ENCODE measurements at regions not wholly inside any gene's neighbourhood (a gene's known extent, or its start where the extent isn't known, plus 50 kb on each side); places are given as distances from the start of the nearest gene placed in this dataset.

DNA sequence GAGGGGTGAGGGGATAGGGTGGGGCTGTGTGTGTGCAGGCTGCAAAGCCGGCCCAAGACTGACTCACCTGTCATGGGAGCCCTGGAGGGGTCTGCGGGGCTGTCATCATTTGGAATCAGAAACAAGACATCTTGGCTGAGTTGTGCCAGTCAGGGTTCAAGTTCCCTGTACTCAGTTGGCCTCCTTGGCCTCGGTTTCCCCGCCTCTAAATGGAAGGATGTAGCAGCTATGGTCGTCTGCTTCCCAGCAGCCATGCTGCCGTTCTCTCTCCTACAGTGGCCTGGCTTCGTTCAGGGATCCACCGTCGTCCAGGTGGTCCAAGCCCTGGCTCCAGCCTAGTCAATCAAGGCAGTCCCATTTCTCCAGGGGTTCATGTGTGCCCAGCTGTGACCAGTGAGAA, 83.6 kb upstream of the PMEPA1 start:
- H3K4me3 ChIP-seq: no peak overlapping the region
- H3K27me3 ChIP-seq: no peaks in the 10 kb centered on the region
- intact Hi-C loops (cut with DNase I): no loop called here
- no peaks in the 10 kb centered on the region for H3K9me3 ChIP-seq
- DNase-seq (ENCODE audit: extremely low spot score): no peak
- no peaks in the 10 kb centered on the region for H3K36me3 ChIP-seq
- H3K4me1 ChIP-seq: no peaks in the 10 kb centered on the region
- 98% methylated on average over 9 of the region's 9 CpGs for WGBS
- H3K27ac ChIP-seq (replicated peaks in 1 of 4): no peak overlapping the region
- TF ChIP-seq, protein P1, sequence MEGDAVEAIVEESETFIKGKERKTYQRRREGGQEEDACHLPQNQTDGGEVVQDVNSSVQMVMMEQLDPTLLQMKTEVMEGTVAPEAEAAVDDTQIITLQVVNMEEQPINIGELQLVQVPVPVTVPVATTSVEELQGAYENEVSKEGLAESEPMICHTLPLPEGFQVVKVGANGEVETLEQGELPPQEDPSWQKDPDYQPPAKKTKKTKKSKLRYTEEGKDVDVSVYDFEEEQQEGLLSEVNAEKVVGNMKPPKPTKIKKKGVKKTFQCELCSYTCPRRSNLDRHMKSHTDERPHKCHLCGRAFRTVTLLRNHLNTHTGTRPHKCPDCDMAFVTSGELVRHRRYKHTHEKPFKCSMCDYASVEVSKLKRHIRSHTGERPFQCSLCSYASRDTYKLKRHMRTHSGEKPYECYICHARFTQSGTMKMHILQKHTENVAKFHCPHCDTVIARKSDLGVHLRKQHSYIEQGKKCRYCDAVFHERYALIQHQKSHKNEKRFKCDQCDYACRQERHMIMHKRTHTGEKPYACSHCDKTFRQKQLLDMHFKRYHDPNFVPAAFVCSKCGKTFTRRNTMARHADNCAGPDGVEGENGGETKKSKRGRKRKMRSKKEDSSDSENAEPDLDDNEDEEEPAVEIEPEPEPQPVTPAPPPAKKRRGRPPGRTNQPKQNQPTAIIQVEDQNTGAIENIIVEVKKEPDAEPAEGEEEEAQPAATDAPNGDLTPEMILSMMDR (IDR thresholded peaks at IDR 0.05): no peak
- TF ChIP-seq POLR2A (IDR thresholded peaks at IDR 0.05; ENCODE audit: low read depth): no peak
- no peak for TF ChIP-seq EP300 (IDR thresholded peaks at IDR 0.05)
- no peak for TF ChIP-seq POLR2AphosphoS5 (IDR thresholded peaks at IDR 0.05)

DNA sequence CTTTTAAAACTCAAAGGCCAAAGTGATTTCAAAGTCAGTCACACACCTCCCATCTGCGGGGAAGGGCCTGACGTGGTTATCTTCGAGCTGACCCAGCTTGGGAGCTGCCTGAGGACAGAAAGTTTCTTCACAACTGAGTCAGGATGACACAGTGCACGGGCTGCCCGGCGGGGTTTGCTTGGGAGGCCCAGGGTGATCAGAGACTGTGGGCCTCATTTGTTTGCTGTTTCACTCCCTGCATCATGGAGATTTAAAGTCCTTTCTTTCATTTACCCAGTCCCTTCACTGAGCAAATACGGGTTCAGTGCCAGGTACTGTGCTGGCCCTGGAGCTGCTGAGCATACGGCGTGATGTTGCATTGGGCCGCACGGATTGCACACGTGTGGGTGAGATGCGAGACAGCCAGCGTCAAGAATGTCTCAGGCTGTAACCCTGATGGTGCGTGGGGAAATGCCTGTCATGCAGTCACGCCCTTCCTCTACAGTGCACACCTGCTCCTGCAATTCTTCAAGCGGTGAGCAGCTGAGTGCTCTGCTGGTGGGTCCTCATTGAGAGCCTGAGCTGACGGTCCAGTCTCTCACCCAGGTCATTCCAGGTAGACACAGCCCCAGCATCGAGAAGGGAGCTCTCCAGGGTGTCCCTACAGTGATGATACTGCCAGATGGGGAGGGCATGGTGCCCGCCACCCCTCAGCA, 82.7 kb upstream of the PMEPA1 start:
- 93% methylated on average over 8 of the region's 20 CpGs for WGBS
- no peak for DNase-seq (ENCODE audit: extremely low spot score)
- TF ChIP-seq POLR2A (IDR thresholded peaks at IDR 0.05; ENCODE audit: low read depth): no peak
- TF ChIP-seq POLR2AphosphoS5 (IDR thresholded peaks at IDR 0.05): no peak
- TF ChIP-seq, protein P1 (IDR thresholded peaks at IDR 0.05): no peak
- TF ChIP-seq EP300 (IDR thresholded peaks at IDR 0.05): no peak
- Histone ChIP-seq H3K9me3 (no peaks in the 10 kb centered on the region), H3K4me1 (no peaks in the 10 kb centered on the region), H3K27ac (replicated peaks in 1 of 4) (no peak overlapping the region), H3K4me3 (no peak overlapping the region), H3K27me3 (no peaks in the 10 kb centered on the region), H3K36me3 (no peaks in the 10 kb centered on the region)
- intact Hi-C loops (cut with DNase I): no loop called here

DNA sequence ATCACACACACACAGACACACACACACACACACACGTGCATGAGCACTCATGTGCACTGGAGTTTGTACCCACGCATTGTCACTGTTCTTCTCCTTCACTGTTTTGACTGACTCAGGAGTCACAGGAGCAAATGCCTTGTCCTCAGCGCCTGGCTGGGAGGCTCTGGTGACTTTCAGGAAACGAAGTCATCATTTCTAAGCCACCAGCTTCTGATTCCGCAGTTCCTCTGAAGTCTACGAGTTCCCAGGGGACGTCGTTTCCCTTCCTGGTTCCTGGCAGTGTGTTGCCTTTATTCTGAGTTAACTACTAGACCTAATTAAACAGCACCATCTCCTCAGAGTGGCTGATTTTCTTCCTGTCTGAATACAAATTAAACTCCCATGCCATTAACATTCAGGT, 82.2 kb upstream of the PMEPA1 start:
- Histone ChIP-seq H3K27ac (replicated peaks in 1 of 4) (no peak overlapping the region), H3K36me3 (no peaks in the 10 kb centered on the region), H3K27me3 (no peaks in the 10 kb centered on the region), H3K4me1 (no peaks in the 10 kb centered on the region), H3K9me3 (no peaks in the 10 kb centered on the region), H3K4me3 (no peak overlapping the region)
- DNase-seq (ENCODE audit: extremely low spot score): no peak
- TF ChIP-seq POLR2A (IDR thresholded peaks at IDR 0.05; ENCODE audit: low read depth) (no peak), EP300 (IDR thresholded peaks at IDR 0.05) (no peak), POLR2AphosphoS5 (IDR thresholded peaks at IDR 0.05) (no peak)
- TF ChIP-seq, protein P1 (IDR thresholded peaks at IDR 0.05): no peak
- WGBS: 80% methylated on average over 8 of the region's 8 CpGs
- intact Hi-C loops (cut with DNase I): no loop called here

DNA sequence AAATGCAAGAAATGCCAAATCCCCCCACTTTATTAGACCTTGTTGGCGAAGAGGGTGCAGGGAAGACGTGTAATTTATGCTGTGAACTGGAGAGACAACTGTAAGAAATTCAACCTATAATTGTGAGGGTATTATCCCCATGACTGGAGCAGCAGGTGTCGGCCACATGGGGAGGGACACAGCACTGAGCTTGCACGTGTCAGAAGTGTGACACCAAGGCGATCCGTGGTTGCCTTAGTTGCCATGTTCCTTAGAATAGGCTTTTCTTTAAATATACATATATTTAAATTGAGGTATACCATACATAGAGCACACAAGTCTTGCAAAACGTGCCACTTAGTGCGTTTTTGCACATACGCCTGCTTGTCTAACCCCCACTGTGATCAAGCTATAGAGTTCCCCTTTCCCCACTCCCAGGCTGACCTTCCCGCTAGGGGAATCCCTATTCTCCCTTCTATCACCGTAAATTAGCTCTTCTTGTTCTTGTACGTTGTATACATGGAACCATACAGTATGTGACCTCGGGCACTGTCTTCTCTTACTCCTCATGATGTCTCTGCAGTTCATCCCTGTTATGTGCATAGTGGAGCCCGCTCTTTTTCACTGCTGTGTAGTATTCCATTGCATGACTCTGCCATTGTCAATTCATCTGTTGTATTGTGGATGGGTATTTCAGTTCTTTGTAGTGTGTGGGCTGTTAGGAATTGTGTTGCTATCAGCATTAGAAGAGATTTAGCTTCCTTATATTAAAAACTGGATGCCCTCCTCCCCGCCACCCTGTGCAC, 81.6 kb upstream of the PMEPA1 start:
- Histone ChIP-seq H3K9me3 (no peaks in the 10 kb centered on the region), H3K27ac (replicated peaks in 1 of 4) (no peak overlapping the region), H3K36me3 (no peaks in the 10 kb centered on the region), H3K4me3 (no peak overlapping the region), H3K27me3 (no peaks in the 10 kb centered on the region), H3K4me1 (no peaks in the 10 kb centered on the region)
- intact Hi-C loops (cut with DNase I): no loop called here
- whole genome bisulfite sequencing: 91% methylated on average over 15 of the region's 15 CpGs
- no peak for TF ChIP-seq POLR2AphosphoS5 (IDR thresholded peaks at IDR 0.05)
- no peak for TF ChIP-seq EP300 (IDR thresholded peaks at IDR 0.05)
- no peak for TF ChIP-seq POLR2A (IDR thresholded peaks at IDR 0.05; ENCODE audit: low read depth)
- TF ChIP-seq, protein P1 (IDR thresholded peaks at IDR 0.05): no peak
- no peak for DNase-seq (ENCODE audit: extremely low spot score)
